Activated CD4-positive, alpha-beta memory T cell treated with anti-CD3 and anti-CD28 coated beads for 36 hours (primary cell): ENCODE measurements at regions not wholly inside any gene's neighbourhood (a gene's known extent, or its start where the extent isn't known, plus 50 kb on each side); places are given as distances from the start of the nearest gene placed in this dataset.

Experiments
- CTCF ChIA-PET: fragments of 350-600 bp; sonication (Branson Sonifier 250); formaldehyde crosslinking; loops from one replicate; lab custom pipeline; 2021; ENCODE audit warnings: antibody characterized with exemption, inconsistent platforms; lab: Charles Lee
- POLR2A ChIA-PET: fragments of 350-600 bp; sonication (Branson Sonifier 250); formaldehyde crosslinking; loops from one replicate; lab custom pipeline; 2021; ENCODE audit warnings: antibody characterized with exemption; lab: Charles Lee
- DNase-seq: peaks from one replicate; pipeline ENCODE4 v3.0.0-alpha.2; 2020
- H3K27ac Mint-ChIP-seq: one replicate; pipeline ENCODE4 v1.8.0; 2021; ENCODE audit warnings: mixed read lengths
- H3K27me3 Mint-ChIP-seq: one replicate; pipeline ENCODE4 v1.8.0; 2021; ENCODE audit warnings: mixed read lengths
- H3K36me3 Mint-ChIP-seq: one replicate; pipeline ENCODE4 v1.8.0; 2021; ENCODE audit warnings: mixed read lengths
- H3K4me1 Mint-ChIP-seq: one replicate; pipeline ENCODE4 v1.8.0; 2021; ENCODE audit warnings: low read depth, mixed read lengths
- H3K4me3 Mint-ChIP-seq: one replicate; pipeline ENCODE4 v1.8.0; 2021; ENCODE audit warnings: mild to moderate bottlenecking, mixed read lengths
- H3K9me3 Mint-ChIP-seq: one replicate; pipeline ENCODE4 v1.8.0; 2021; ENCODE audit warnings: mixed read lengths
- intact Hi-C: fragments of 100-400 bp; cut with micrococcal nuclease; formaldehyde crosslinking; loops from one replicate; pipeline ENCODE4 v1.15.1; 2023

DNA sequence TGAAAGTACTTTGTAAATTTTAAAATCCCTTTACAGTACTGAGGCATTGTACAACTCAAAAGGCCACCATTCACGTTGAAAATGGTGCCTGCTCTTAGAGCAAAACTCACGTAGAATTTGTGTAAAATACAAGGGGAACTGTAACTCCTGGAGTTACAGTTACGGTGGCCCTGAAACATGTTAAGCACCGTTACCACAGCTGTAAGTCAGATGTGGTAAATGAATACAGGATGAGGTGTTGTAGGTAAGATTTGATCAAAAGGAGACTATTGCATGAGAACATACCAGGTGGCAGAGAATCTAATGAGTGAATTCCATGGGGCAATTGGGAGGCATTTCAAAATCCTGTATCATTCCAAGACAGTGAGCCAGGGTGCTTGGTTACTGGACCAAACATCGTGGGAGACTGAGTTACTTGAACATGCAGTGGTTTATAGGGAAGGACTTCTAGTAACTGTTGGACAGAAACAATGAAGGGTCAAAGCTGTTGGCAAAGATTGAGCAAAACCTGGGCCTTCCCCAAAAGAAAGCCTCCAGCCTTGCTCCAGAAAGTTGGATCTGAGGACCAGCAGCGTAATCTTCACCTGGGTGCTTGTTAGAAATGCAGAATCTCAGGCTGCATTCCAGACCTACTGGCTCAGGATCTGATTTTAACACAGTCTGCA is 535.8 kb upstream of the POU3F3 start:
- Mint-ChIP-seq H3K4me1 (no peaks in the 10 kb centered on the region), H3K36me3 (no peaks in the 10 kb centered on the region), H3K27me3 (no peaks in the 10 kb centered on the region), H3K9me3 (no peaks in the 10 kb centered on the region), H3K4me3 (no peak overlapping the region), H3K27ac (no peak overlapping the region)
- intact Hi-C loops, result no loop called here
- DNase-seq, result no peak
- ChIA-PET POLR2A (no interaction called here), CTCF (no interaction called here)

DNA sequence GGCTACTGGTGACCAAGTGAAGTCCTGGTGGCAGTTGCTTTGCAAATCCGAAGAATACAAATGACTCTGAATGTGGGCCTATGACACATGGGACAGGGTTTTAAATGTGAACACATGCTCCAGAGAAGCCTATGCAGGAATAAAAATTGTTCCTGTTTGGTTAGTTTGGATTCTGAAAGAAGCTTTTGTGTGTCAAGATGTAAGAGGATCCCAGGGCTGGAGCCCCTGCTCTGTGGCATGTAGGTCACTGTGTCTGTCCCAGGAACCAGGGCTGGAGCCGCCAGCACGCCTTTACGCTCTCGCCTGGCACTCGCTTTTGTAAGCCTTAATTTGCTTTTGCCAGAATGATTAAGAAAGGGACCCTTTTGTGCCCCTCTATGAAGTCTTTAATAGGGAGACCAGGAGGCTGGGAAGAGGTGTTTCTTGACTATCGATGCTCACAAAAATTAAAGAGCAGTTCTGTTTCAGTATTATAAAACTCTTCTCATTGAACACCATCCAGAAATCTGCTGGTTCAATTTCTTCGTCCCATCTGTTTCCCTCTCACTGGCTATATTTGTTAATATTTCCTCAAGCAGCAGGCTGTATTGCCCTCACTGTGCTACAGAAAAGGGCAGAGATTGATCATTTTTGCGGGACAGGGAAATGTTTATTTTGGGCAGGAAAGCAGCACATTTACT is 532.7 kb upstream of the POU3F3 start:
- ChIA-PET CTCF (no interaction called here), POLR2A (no interaction called here)
- no peaks in the 10 kb centered on the region for H3K9me3 Mint-ChIP-seq
- no peaks in the 10 kb centered on the region for H3K36me3 Mint-ChIP-seq
- no peaks in the 10 kb centered on the region for H3K4me1 Mint-ChIP-seq
- no peak for DNase-seq
- H3K4me3 Mint-ChIP-seq, result no peak overlapping the region
- no peaks in the 10 kb centered on the region for H3K27me3 Mint-ChIP-seq
- no peak overlapping the region for H3K27ac Mint-ChIP-seq
- intact Hi-C loops, result no loop called here

DNA sequence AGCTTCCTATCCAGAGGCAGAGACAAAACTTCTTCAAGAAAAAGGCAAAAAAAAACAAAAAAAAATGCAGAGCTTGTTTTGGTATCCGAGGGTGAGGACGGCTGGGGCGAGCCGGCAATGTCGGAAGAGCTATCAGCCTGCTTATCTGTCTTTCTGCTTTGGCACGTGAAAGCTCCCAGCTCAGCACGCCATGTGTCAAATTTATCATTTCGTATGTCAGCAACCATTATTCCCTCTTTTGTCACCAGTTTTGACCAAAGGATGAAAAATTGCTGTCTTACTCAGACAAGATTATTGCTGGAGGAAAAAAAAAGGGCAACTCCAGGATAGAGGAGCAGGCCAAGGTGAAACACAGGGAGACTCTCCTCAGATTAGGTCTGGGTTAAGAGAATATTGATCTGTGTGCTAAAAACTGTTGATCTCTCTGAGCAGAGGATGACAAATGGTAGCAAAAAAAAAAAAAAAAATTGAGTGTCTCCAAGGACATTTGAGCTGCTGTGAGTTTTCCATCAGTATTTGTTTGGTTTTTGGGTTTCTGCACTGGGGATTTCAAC is 532.0 kb upstream of the POU3F3 start:
- no peak overlapping the region for H3K4me3 Mint-ChIP-seq
- POLR2A ChIA-PET, result no interaction called here
- intact Hi-C loops, result no loop called here

DNA sequence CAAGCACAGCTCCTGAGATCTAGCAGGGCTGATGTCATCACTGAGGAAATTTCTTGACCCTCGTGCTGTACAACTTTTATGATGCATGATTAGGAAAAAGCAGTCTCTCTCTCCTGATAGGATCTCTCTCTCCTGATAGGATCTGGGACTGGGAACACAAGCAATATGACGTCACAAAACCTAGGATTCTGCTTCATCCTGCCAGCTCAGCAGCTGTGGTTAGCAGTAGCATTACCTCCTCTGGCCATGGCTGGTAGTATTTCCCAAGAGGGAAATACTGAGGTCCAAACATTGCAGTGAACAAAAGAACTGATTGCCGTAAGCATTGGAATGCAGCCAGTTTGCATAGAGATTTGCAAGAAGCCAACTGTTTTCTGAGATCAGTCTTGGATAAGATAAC is 521.2 kb upstream of the POU3F3 start:
- peaks cover 4% of the 10 kb centered on the region for H3K9me3 Mint-ChIP-seq
- H3K27me3 Mint-ChIP-seq, result no peaks in the 10 kb centered on the region
- no peaks in the 10 kb centered on the region for H3K4me1 Mint-ChIP-seq
- H3K36me3 Mint-ChIP-seq, result no peaks in the 10 kb centered on the region
- DNase-seq, result no peak
- ChIA-PET CTCF (no interaction called here), POLR2A (no interaction called here)
- intact Hi-C loops, result no loop called here
- H3K27ac Mint-ChIP-seq, result no peak overlapping the region
- H3K4me3 Mint-ChIP-seq, result no peak overlapping the region

More for the DNA sequence above, 532.0 kb upstream of the POU3F3 start:
- Mint-ChIP-seq H3K27me3 (no peaks in the 10 kb centered on the region), H3K9me3 (no peaks in the 10 kb centered on the region), H3K27ac (no peak overlapping the region), H3K4me1 (no peaks in the 10 kb centered on the region), H3K36me3 (no peaks in the 10 kb centered on the region)
- CTCF ChIA-PET, result no interaction called here
- no peak for DNase-seq

DNA sequence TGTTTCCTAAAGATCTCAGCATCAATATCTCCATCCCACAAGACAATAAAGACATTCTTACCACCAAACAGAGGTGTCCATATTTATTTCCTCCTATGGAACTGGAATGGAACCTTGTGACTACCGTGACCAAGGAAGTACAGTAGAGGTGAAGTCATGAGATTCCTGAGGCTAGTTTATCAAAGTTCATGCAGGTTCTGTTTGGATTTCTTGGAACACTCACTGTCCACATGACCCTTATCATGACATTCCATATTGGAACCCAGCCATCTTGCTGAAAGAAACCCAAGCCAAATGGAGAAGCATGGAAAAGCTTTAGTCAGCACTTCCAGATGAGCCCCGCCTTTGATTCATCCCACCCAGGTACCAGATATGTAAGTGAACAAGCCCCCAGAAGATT is 516.0 kb upstream of the POU3F3 start:
- no peak overlapping the region for H3K4me3 Mint-ChIP-seq
- intact Hi-C loops, result no loop called here
- no peak for DNase-seq
- H3K4me1 Mint-ChIP-seq, result no peaks in the 10 kb centered on the region
- H3K27ac Mint-ChIP-seq, result no peak overlapping the region
- ChIA-PET CTCF (no interaction called here), POLR2A (no interaction called here)
- peaks cover 4% of the 10 kb centered on the region for H3K9me3 Mint-ChIP-seq
- H3K36me3 Mint-ChIP-seq, result no peaks in the 10 kb centered on the region
- H3K27me3 Mint-ChIP-seq, result no peaks in the 10 kb centered on the region

DNA sequence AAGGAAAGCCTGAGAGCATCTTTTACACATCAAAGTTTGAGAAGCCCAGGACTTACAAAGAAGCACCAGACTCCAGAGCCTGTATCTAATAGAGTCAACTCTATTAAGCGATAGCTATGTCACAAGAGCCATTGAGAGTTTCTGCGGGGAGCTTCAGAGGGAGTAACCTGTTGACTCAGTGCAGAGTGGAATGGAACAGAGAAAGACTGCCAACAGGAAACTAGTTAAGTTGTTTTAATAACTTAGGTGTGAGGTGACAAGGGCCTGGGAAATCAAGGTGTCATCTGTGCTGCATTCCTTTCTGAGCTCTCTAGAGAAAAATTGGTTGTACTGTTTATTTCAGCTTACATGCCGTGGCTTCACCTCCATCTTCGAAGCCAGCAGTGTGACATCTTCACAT is 513.8 kb upstream of the POU3F3 start:
- Mint-ChIP-seq H3K4me3 (no peak overlapping the region), H3K9me3 (peaks cover 4% of the 10 kb centered on the region), H3K4me1 (no peaks in the 10 kb centered on the region), H3K36me3 (no peaks in the 10 kb centered on the region), H3K27ac (no peak overlapping the region), H3K27me3 (no peaks in the 10 kb centered on the region)
- CTCF ChIA-PET, result no interaction called here
- intact Hi-C loops, result no loop called here
- DNase-seq, result no peak
- POLR2A ChIA-PET, result no interaction called here

DNA sequence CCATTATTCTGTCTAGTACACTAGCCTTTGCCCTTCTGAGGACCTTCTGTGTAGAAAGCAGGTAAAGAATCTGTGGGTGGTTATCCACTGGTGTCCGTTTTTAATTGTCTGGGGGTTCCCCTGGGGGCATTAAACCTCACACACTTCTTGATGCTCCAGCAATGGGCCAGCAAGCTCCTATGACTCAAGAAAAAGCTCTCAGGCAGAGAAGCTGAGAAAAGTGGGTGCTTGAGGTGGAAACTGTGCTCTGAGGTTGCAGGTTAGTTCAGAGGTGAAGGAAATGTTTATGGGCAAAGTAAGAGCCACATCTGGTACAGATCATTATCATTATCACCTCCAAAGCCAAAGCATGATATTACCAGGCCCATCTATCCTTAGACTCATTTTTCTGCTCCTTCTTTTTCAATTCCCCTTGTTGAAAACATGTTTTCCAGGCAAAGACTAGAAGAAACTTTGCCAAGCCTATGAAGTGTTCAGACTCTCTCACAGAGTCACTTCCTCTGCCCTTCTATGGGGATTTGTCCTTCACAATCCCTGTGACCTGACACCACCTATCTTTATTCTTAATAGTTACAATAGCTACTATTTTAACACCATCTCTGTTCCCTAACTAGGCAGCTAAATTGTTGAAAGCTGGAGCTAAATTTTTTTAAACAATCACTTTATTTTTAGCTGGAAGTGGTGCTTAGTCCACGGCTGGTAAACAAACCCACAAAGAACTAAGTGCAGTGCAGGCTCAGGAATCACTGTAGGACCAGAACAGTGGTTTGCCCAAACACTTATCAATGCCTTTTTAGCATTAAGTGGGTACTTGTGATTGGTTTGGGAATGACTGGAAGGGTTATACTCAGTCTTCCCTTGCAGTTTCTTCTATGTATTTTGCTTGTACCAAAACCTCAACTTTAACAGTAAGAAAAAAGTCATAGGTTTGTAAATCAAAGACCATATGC is 512.8 kb upstream of the POU3F3 start:
- H3K4me3 Mint-ChIP-seq, result no peak overlapping the region
- H3K4me1 Mint-ChIP-seq, result no peaks in the 10 kb centered on the region
- H3K27me3 Mint-ChIP-seq, result no peaks in the 10 kb centered on the region
- DNase-seq, result no peak
- intact Hi-C loops, result no loop called here
- H3K36me3 Mint-ChIP-seq, result no peaks in the 10 kb centered on the region
- ChIA-PET CTCF (no interaction called here), POLR2A (no interaction called here)
- H3K27ac Mint-ChIP-seq, result no peak overlapping the region
- H3K9me3 Mint-ChIP-seq, result peaks cover 4% of the 10 kb centered on the region

DNA sequence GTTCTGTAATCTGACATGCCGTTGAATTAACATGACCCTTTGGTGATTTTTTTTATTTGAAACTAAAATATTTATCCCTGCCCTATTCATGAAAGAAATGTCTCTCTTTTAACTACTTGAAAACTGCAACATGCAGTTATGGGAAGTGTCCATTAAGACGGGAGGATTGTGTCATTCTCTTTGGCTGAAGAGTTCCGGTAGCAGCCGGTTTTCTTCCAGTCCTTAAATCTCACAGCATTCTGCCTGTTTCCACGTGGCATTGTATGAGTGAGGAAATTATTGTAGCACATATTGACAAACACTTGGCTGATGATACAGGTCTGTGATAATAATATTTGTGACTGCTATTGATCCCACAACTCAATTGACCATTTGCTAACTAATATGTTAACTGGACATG is 509.6 kb upstream of the POU3F3 start:
- Mint-ChIP-seq H3K4me1 (no peaks in the 10 kb centered on the region), H3K27me3 (no peaks in the 10 kb centered on the region), H3K4me3 (no peak overlapping the region), H3K9me3 (no peaks in the 10 kb centered on the region), H3K36me3 (no peaks in the 10 kb centered on the region), H3K27ac (no peak overlapping the region)
- intact Hi-C loops, result no loop called here
- ChIA-PET POLR2A (no interaction called here), CTCF (no interaction called here)
- no peak for DNase-seq

DNA sequence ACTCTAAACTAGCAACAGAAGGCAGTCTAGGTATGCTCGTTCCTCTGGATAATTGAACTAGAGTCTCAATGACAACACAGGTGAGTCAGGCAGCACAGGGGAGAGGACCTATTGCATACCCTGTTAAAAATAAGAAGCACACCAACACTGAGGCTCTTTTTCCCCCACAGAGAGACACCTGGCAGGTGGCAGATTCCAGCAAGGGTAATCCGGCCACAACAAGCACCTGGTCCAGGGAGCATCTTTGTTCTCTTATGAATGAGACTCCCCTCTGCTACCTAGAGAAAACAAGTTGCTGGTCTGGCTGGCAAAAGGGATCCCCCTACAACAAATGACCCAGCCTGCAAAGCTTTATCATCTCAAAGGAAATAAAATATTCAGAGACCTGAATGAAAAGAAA is 508.9 kb upstream of the POU3F3 start:
- Mint-ChIP-seq H3K9me3 (no peaks in the 10 kb centered on the region), H3K4me1 (no peaks in the 10 kb centered on the region), H3K27me3 (no peaks in the 10 kb centered on the region), H3K36me3 (no peaks in the 10 kb centered on the region), H3K4me3 (no peak overlapping the region), H3K27ac (no peak overlapping the region)
- ChIA-PET POLR2A (no interaction called here), CTCF (no interaction called here)
- no peak for DNase-seq
- intact Hi-C loops, result no loop called here

DNA sequence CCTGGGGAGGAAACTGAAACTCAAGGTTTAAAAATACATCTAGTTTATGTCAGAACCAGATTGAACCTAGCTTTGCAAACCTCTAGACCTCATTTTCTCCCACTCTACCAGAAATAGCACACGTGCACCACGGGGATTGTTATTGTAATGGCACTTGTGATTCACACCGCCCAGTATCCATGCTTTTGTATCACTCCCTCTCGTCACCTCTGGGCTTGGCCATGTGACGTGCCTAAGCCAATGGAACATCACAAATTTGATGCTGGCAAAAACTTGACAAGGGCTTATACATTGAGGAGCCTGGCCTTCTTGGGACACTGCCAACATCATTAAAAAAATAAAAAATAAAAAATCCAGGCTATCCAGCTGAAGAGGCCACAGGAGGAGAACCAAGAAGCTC is 495.8 kb upstream of the POU3F3 start:
- Mint-ChIP-seq H3K4me1 (no peaks in the 10 kb centered on the region), H3K4me3 (no peak overlapping the region), H3K9me3 (peaks cover 2% of the 10 kb centered on the region), H3K27me3 (no peaks in the 10 kb centered on the region), H3K36me3 (no peaks in the 10 kb centered on the region), H3K27ac (no peak overlapping the region)
- intact Hi-C loops, result no loop called here
- ChIA-PET CTCF (no interaction called here), POLR2A (no interaction called here)
- no peak for DNase-seq

DNA sequence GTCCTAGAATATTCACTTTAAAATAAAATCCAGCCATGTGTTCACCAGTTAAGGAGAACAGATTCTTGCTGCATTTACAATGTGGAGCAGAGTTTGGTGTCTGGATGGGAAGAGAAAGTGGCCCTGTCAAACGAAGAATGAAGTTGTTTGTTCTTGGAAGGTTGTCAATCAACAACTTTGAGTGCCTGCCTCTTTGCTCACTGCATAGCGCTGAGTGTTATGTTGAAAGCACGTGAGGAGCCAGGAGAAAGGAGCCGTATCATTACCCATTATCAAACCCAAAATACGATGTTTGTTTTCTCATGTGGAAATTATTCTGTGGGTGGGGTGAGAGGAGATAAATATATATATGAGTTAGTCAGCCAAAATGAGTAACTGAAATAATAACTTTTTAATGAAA is 492.5 kb upstream of the POU3F3 start:
- DNase-seq, result no peak
- no peak overlapping the region for H3K27ac Mint-ChIP-seq
- intact Hi-C loops, result no loop called here
- ChIA-PET CTCF (no interaction called here), POLR2A (no interaction called here)
- H3K27me3 Mint-ChIP-seq, result no peaks in the 10 kb centered on the region
- H3K4me1 Mint-ChIP-seq, result no peaks in the 10 kb centered on the region
- no peak overlapping the region for H3K4me3 Mint-ChIP-seq
- peaks cover 2% of the 10 kb centered on the region for H3K9me3 Mint-ChIP-seq
- no peaks in the 10 kb centered on the region for H3K36me3 Mint-ChIP-seq

DNA sequence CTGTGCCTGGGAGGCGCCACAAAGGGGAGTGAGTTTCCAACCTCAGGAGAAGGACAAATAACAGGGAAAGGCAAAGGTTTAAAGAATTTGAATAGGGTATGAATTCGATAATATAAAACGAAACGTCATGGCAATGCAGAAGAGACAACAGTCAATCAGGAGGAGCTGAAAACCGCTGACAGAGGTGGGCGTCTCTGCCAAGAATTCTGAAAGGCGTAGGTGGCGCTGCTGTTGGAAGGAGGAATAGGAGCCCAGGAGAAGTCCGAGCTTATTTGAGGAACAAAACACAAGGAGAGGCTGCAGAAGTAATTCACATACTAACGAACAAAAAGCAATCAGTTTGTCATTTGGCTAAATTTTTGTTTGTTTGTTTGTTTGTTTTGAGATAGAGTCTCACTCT is 485.8 kb upstream of the POU3F3 start:
- no peaks in the 10 kb centered on the region for H3K4me1 Mint-ChIP-seq
- no peaks in the 10 kb centered on the region for H3K9me3 Mint-ChIP-seq
- H3K36me3 Mint-ChIP-seq, result no peaks in the 10 kb centered on the region
- DNase-seq, result no peak
- ChIA-PET CTCF (no interaction called here), POLR2A (no interaction called here)
- intact Hi-C loops, result no loop called here
- no peak overlapping the region for H3K4me3 Mint-ChIP-seq
- no peaks in the 10 kb centered on the region for H3K27me3 Mint-ChIP-seq
- H3K27ac Mint-ChIP-seq, result no peak overlapping the region
